HG03025 (cell line): ENCODE measurements at regions not wholly inside any gene's neighbourhood (a gene's known extent, or its start where the extent isn't known, plus 50 kb on each side); places are given as distances from the start of the nearest gene placed in this dataset.
"Not testable (repeated sequence)": the region's sequence is repeated elsewhere in the genome, so short reads cannot be mapped to it uniquely, and the experiment has no call there.

Experiments used
- ATAC-seq: cut with Tn5 transposase; IDR thresholded peaks from one replicate; pipeline ENCODE4 v1.9.1; 2021; ENCODE audit warnings: mild to moderate bottlenecking, moderate library complexity; ENCODE audit not compliant: unreplicated experiment, low FRiP score

DNA sequence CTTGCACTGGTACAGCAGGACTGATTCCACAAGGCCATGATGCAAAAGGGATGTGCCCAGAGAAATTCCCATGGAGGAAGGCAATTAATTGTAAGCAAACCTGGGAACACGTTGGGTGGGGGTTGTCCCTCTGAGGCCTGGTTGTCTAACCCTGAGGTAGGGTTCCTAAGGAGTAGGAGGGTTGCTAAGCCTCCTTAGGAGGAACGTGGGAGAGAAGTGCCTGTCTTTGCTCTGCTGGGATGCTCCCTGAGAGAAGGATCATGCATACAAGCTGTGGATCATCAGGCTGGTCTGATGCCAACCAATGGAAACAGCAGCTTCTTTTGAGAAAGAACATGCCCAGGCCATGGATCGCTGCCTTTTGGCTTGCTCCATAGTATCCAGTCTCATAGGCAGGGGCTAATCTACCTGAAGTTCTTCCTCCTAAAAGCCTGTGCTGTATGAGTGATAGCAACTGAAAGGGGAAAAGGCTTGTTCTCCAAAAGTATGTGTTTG is 203.7 kb upstream of the NPVF start:
- no peak for ATAC-seq

DNA sequence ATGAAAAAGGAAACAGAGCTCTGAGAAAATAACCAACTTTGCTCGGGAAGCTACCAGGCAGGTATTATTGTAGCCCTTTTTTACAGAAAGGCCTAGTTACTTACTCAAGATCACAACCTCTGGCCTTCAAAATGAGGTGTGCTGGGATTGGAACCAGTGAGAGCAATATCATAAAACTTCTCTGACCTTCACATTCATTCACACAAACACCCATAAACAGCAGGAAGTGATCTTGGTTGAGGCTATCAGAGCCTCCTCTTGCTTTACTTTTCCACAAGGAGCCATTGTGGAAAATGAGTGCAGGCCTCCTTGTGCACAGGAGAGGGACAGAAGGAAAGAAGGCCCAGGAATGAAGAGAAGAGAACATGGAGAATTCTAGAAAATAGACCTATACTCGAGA is 204.5 kb upstream of the NPVF start:
- no peak for ATAC-seq

DNA sequence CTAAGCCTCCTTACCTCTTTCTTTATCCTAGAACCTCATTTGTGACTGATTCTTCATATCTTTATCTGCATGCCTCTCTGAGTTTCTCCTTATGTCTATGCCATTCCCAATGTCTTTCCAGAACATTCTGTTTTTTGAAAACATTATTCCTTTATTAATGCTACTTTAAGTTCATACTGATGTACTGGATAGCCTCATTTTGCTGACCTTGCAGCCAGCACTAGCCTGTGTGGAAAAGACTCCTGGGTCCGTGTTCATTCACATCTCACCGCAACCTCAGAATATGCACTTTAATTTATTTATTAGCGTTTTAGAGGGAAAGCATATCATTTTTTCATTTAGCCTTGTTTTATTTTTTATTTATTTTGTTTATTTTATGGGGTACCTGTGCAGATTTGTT is 208.1 kb upstream of the NPVF start:
- ATAC-seq = no peak

DNA sequence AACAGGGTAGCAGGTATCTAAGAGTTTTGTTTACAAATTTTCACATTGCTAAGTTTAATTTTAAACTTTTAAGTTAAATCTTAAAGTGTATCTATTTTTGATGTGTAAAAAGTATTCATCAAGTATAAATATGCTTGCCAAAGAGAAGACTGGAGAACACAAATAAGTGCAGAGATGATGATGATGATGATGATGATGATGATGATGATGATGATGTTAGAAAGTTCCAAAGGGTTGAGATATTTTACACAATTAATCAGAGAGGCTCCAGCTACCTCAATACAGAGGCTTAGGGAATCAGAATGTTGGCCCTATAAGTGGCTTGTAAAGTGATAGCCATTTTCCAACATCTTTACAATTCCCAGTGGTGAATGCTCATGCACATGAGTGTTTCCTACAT is 209.0 kb upstream of the NPVF start:
- ATAC-seq = no peak

DNA sequence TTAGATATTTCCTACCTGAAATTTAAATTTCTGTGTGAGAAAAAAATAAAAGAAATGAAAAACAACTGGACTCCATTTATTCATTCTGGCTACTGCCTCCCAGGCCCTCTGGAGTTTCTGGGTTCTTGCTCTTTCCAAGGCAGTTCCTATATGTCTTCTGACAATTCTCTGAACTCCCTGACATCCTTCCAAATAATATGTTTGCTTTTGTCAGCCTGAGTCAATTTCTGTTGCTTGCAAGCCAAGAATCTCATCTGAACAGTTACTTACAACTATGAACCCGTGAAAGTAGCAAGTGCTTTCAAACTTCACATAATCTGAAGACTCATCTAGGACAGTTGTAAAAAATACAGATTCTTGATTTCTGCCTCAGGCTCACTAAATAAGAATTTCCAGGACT is 216.7 kb upstream of the NPVF start:
- ATAC-seq = no peak

DNA sequence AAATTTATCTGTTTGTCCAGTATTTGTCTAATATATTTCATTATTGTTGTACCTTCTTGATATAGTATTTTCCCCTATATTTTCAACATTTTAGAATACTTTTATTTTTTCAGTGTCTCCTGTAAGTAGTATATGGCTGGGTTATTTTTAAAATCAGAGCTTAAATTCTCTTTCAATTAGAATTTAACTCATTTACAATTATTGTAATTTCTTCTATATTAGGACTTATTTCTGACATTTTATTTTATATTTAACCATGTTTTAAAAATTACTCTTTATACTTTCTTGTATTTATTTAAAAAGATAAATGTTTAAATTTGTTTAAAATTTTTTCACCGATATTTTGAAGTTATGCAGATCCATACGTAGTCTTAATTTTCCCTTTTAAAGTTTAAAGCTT is 220.0 kb upstream of the NPVF start:
- no peak for ATAC-seq

DNA sequence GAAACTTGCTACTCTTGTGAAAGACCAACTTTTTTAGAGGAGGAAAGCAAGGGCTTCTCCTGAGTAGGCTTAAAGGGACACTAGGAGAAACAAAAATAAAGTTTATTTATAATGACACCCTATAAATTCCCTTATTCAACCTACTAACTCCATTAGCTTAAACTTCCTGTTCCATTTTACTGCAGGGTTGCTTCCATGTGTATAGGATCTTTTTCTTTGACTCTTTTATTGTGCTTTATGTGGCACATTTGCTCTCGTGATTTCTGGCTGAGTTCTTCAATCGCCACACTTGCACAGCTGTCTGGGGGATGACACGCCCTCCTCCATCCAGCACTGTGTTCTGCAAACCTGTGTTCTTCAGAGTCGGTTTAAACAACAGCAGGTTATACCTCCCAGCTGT is 225.7 kb upstream of the NPVF start:
- no peak for ATAC-seq

DNA sequence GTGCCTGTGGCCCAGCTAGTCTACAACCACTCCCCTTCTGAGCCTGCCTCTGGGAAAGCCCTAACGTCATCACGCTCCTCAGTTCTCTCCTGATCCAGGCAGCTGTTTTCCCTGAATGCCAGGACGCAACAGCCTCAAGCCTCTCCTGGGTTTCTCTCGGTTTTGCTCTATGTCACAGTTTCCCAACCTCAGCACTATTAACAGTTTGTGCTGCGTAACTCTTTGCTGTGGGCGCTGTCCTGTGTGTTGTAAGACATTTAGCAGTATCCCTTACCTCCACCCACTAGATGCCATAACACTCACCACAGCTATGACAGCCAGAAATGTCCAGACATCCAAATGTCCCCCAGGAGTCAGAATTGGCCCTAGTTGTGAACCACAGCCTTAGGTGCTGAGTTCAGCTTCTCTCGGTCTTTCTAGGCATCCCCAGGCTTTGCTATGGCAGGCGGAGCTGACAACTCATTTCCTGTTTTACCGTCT is 226.3 kb upstream of the NPVF start:
- ATAC-seq = no peak

DNA sequence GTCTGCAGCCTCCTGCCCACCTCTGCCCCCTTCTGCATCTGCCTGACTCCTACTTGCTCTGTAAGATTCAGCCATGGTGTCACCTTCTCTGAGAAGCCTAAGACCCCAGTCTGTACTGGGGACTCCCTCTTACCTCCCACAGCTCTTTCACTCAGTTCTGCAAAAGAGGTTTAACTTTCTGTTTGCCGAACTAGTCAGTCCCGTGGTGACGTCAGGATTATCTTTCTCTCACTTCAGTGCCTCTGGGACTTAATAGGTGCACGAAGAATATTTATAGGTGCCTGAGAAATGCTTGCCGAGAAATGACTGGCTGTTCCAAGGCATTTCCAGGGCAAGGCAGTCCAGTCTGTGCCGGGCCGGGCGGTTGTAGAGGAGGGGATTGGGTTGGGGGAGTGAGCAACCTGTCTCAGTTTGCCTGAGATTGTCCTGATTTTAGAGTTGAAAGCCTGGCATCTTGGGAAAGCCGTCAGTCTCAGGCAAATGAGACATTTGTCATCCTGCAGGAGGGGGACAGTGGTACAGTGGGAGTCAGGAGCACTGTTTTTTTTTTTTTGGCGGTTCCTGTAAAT is 227.5 kb upstream of the NPVF start:
- no peak for ATAC-seq

DNA sequence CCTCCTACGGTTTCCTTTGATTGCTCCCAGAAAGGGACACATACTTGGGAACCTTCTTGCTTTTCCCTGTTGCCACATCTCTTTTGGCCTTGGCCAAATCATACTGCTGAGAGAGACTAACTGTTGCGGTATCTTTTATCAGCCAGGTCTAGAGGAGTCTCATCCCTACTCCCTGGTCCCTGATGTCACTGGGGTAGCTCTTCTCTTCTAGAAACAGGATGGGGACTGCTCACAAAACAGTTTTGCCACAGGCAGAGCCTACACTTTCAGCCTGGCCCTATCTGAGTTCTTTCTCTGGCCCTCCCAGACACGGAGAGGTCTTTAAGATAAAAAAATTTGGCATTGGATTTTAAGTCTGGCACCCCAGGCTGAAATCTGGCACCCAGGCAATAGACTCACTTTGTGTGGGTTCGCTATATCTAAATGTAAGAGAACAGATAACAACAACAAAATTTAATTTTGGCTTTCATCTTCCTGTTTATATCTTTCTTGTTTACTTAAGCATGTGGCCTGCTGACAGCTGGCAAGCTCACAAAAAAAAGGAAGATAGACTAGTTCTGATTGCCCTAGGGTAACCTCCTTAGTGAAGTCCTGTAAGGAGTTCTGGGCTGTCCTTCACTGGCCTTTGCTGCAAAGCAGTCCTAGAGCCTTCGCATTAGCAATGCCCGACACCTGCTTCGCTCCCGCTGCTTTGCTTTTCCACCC is 228.3 kb upstream of the NPVF start:
- no peak for ATAC-seq

DNA sequence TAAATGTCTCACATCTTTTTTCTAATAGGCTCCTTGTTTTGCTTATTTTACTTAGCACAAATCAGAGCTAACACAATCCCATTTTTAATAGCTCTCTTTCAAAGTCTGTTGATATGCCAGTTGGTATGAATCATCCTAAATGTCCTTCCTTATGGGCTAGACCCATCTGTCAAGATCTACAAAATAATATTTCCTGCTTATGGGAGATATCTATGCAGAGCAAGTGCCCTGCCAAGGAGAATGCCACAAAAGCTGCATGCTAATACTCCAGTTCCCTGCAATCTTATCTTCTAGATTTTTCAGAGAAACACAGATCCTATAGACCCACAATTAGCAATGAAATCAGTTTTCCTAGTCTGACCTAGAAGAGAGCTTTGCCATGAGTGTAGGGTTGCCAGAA is 230.8 kb upstream of the NPVF start:
- ATAC-seq = no peak

DNA sequence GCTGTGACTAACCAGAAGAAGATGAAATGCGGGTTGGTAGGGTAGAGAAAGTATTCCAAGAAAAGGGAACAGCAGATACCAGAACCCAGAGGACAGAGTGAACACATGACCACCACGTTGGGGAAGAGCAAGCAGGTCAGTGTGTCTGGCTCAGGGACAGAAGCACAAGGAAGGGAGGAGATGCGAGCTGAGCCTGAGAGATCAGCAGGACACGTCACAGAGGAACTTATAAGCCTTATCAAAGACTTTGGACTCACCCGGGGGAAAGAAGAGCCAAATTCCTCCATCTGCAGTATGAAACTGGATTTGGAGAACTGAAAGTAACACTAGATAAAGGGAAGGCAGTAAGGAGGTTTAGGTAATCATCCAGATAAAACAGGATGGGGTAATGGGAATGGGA is 232.1 kb upstream of the NPVF start:
- no peak for ATAC-seq

DNA sequence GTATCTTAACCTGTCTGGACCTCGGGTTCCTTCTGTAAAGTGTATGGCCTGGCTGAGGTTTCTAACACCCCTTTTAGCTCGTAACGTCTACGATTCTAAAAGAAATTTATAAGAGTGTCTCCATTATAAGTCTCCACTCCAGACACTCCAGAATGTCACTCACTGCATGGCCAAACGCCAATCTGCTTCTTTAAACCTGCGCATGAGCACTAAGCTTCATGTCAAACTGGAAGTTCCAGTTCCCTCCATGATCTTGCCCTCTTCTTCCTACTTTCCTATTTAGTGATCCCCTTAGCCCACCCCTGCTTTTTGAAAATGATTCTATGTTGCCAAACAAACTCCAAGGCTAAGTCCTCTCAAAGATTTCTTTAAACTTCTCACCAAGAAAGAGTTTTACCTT is 241.4 kb upstream of the NPVF start:
- no peak for ATAC-seq

DNA sequence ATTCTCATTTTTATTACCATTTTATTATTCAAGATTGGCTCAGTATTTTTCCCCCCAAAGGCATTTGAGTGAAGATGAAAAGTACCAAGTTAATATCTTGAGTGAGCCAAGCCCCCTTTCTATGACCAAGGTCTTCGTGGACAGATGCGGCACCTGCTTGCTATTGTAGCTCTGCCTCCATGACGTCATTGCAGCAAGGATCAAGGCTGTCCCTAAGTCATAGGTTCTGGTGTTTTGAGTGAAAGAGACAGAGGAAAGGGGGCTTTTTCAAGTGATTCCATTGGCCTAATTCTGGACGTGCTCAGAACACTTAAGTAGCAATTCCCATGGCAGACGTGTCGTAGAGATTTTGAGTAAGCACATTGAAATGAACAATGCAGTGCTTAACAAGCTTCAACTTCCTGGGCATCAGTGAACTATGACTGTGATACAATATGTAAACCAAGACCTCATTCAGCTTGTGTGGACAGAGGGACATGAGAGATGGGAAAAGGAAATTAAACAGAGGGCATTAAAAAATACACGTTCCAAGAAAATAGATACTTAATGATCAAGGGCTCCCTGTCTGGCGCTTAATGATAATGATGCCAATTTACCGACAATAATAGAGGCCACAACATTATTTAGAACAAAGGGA is 248.7 kb upstream of the NPVF start:
- no peak for ATAC-seq

DNA sequence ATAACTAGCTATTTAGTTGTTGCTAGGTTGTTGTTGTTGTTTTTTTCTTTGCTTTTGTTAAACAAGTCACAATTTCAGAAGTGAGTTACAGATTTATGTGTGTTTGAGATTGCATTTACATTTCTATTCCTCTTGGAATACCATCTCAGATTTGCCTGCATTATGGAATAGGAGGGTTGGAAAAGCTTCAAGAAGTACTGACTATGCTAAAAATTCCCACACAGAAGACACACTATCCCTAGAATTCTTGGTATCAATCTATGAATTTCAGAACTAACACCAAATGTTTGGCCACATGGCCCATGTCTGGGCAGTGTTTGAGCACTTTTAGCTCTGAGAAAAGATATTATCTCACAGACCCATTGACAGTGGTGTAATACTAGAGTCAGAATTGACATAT is 249.9 kb upstream of the NPVF start:
- ATAC-seq = not testable (repeated sequence)

DNA sequence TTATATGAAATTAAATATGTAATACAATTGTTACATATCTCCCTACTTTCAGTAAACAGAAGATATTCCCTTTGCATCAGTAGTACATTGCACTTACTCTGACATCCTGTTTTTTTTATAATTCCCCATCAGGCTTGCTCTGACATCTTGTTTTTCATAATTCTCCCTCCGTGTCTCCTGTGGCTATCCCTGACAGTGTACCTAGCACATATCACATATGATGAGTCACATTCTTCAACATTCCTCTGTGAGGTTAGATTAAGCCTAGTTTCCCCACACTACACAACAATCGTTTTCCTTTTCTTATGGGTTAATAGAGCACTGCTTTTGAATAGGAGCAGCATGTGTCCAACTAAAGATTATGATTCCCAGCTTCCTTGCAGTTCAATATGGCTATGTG is 250.6 kb upstream of the NPVF start:
- ATAC-seq = no peak

DNA sequence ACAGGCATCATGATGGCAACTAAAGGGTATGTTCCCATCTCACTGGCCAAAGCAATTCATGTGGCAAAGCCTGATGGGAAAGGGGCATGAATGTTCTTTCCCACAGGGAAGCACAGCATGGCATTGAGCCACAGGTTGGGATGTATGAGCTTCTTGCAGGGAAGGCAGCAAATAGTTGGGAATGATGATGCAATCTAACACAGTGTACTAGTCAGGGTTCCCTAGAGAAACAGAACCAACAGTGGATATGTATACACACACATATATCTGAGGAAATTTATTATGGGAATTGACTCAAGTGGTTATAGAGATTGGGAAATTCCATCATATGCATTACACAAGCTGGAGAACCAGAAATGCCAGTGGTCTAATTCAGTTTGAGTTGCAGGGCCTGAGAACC is 253.6 kb upstream of the NPVF start:
- no peak for ATAC-seq

DNA sequence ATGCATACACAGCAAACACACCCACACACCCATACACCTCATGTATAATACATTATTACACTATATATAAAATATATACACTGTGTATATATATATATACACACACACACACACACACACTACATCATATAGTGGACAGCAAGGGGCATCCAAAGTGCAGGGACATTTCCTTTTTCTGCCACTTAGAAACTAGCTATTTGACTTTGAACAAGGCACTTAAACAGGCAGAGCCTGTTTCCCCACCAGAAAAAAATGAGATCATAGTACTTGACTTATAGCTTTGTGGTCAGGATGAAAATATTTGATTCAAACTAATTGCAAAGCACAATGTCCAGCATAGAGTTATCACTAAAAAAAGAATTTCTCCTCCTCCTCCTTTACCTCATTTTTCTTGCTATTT is 254.3 kb upstream of the NPVF start:
- no peak for ATAC-seq

DNA sequence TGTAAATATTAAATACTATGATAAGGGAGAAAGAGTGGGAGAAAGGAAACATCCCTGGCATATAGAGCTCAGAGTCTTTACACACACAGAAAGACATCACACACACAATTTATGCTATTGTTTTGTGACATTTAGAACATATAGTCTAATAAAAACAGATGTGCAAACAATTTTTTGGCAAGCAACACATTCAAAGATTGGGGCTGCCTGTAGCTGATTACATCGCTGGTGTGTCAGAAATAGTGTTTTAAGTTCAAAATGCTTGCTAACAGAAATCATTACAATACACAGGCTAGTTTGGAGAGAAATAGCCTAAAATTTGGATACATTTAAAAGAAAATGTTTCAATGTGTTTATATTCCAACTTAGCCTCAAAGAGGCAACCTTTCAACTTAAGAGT is 256.7 kb upstream of the NPVF start:
- no peak for ATAC-seq

DNA sequence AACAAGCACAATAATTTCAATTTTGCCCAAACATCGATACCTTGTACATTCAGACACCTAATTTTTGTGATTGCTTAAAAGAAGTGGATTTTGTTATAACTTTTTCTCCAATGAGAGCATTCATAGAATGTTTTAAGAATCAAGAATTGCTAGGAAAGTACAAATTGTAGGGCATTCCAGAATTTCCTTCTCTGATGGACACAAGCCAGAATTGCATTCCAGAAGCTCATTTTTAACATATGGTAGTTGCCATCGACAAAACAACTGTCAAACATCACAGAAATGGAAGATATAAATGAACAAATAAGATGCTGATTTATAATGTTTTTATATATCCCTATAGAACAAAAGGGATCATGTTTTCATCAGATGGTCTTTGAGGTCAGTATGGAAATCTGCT is 258.4 kb upstream of the NPVF start:
- no peak for ATAC-seq

DNA sequence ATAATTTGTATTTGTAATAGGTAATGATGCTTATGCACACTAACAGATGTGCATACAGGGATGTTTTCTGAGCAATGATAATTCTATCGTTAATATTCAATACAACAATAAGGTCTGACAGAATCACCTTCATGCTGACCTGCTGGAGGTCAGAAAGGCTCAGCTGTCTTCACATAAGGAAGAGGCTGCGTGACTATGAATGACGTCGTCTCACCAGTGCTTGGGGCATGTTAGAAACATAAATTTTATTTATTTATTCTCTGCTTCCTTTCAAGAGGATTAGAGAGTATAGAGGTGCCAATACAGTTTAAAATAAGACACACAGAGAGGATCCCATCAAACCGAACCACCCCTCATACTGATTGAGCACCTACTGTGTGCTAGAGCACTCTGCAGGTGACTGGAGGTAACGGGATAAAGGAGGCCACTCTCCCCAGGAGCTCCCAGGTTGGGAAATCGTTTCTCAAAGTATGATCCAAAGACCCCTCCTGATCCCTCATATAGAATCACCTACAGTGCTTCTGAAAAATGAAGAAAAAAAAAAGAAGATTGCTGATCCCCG is 265.6 kb upstream of the NPVF start:
- no peak for ATAC-seq

DNA sequence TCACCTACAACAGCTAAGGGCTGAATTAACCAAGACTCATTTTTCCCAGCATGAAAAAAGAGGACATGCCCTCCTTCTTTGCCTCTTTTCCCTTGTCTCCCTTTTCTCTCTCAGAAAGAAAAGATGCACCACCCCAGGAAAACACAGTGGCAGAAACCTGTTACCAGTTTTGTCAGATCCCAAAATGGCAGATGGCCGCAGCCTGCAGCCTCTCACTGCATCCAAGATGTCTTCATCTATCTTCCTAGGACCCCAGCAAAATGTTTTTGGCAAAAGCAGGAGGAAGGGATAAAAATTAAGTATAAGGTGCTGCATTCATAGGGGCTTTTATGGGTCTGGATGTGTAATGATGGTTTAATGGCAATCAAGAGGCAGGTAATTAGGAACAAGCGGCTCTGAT is 266.6 kb upstream of the NPVF start:
- no peak for ATAC-seq
